Small intestine (tissue), 7 donors: ENCODE measurements at regions not wholly inside any gene's neighbourhood (a gene's known extent, or its start where the extent isn't known, plus 50 kb on each side); places are given as distances from the start of the nearest gene placed in this dataset.

Experiments used
- DNase-seq, 2 donors: peaks; one replicate each; pipeline versions ENCODE4 v3.0.0 to v3.0.0-alpha.2; 2013
- FAIRE-seq: peaks from 2 replicates; lab custom pipeline; 2012; peaks lifted over from hg19 to GRCh38; lab: Jason Lieb, UNC
- H3K27ac ChIP-seq, 3 donors: one replicate each; pipeline ENCODE4 v1.5.1; 2013; ENCODE audit warnings: low read length in 2 of 3, mild to moderate bottlenecking in 2 of 3, control low read depth in 1 of 3, inconsistent platforms in 1 of 3, low read depth in 1 of 3, moderate library complexity in 1 of 3
- H3K27me3 ChIP-seq, 3 donors: one replicate each; pipeline ENCODE4 v1.6.1; 2013; ENCODE audit warnings: low read length in 3 of 3, inconsistent platforms in 1 of 3; ENCODE audit not compliant: control insufficient read depth in 3 of 3, insufficient read depth in 3 of 3
- H3K36me3 ChIP-seq, 3 donors: one replicate each; pipeline ENCODE4 v1.6.1; 2013; ENCODE audit warnings: low read length in 3 of 3, inconsistent platforms in 1 of 3, low read depth in 1 of 3, mild to moderate bottlenecking in 1 of 3, moderate library complexity in 1 of 3; ENCODE audit not compliant: control insufficient read depth in 3 of 3, insufficient read depth in 2 of 3
- H3K4me1 ChIP-seq, 3 donors: one replicate each; pipeline ENCODE4 v1.6.1; 2013; ENCODE audit warnings: low read length in 2 of 3, inconsistent platforms in 1 of 3, low read depth in 1 of 3, mild to moderate bottlenecking in 1 of 3, moderate library complexity in 1 of 3; ENCODE audit not compliant: control insufficient read depth in 3 of 3, insufficient read depth in 2 of 3
- H3K4me3 ChIP-seq, 3 donors: one replicate each; pipeline ENCODE4 v1.5.1; 2013; ENCODE audit warnings: low read length in 3 of 3, control low read depth in 1 of 3, inconsistent platforms in 1 of 3, low read depth in 1 of 3, mild to moderate bottlenecking in 1 of 3, moderate library complexity in 1 of 3
- H3K9me3 ChIP-seq, 2 donors: one replicate each; pipeline ENCODE4 v1.6.1; 2013; ENCODE audit warnings: low read depth in 1 of 2, low read length in 1 of 2; ENCODE audit not compliant: control insufficient read depth in 2 of 2, insufficient read depth in 1 of 2
- WGBS, 3 donors: extraction: QIAGEN DNeasy Blood & Tissue Kit; methylation state at CpG; one replicate each; pipeline ENCODE4 v1.1.7; 2013; 5-methylcytosine and 5-hydroxymethylcytosine counted together
- donor health status: healthy with polysubstance abuse.
- donor health status: control.
- donor health status: control.
- donor health status: Bipolar disorder and iron deficiency.
- donor health status: healthy.

DNA sequence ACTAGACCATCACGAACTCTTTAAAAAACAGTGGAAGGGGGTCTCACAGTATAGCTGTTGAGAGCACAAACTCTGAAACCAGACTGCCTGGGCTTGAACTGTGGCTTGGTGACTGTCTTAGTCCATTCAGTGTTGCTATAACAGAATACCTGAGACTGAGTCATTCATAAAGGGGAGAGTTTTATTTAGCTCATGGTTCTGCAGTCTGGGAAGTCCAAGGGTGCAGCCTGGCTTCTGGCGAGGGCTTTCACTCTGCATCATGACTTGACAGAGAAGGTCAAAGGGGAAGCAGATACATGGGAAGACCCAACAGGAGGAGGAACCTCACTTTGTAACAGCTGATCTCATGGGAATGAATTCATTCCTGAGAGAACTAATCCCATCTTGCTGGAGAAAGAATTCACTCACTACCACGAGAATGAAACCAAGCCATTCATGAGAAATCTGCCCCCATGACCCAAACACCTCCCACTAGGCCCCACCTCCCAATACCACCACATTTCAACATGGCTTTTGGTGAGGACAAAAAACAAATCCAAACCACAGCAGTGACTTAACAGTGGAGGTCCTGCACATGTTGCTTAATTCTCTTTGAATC lies 116.7 kb upstream of the STOX2 start:
- no peak overlapping the region for H3K27ac ChIP-seq
- peaks cover 0 to 2% (median 0%) of the 10 kb centered on the region in 3 donors for H3K4me1 ChIP-seq
- H3K36me3 ChIP-seq = no peaks in the 10 kb centered on the region
- DNase-seq (no peak), FAIRE-seq (no peak)
- H3K27me3 ChIP-seq = peaks cover 0 to 4% (median 2%) of the 10 kb centered on the region in 3 donors
- H3K4me3 ChIP-seq = no peak overlapping the region
- peaks cover 0 to 19% of the 10 kb centered on the region in 2 donors for H3K9me3 ChIP-seq
- WGBS, 3 donors = 58 to 83% (median 69%) methylated on average over 3 of the region's 3 CpGs

GRCh38 chr4:183789657-183790056 lies 115.5 kb upstream of the STOX2 start:
- H3K4me1 ChIP-seq = no peaks in the 10 kb centered on the region
- peaks cover 0 to 20% of the 10 kb centered on the region in 2 donors for H3K9me3 ChIP-seq
- DNase-seq = no peak
- WGBS, 3 donors = 78 to 88% (median 85%) methylated on average over 3 of the region's 3 CpGs
- no peak overlapping the region for H3K27ac ChIP-seq
- H3K36me3 ChIP-seq = no peaks in the 10 kb centered on the region
- FAIRE-seq = no peak
- H3K4me3 ChIP-seq = no peak overlapping the region
- peaks cover 0 to 4% (median 2%) of the 10 kb centered on the region in 3 donors for H3K27me3 ChIP-seq

DNA sequence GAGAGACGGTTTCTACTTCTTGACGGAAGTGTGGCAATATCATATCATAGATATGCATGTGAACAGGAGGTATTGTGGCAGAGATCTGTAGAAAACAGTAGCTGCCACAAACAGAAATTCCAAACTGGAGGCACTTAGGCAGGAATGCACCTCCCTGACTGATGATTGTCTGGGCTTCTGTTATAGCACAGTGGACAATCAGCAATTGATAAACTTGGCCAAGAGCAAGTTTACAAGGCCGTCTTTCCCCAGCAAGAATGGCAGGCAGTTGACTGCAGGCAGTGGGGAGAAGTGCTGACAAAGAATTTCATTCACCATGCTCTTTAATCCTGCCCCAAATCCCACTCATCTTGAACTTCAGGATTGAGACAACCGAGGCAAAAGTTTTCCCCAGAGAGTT lies 114.4 kb upstream of the STOX2 start:
- H3K27ac ChIP-seq = no peak overlapping the region
- H3K4me3 ChIP-seq = no peak overlapping the region
- peaks cover 0 to 6% (median 4%) of the 10 kb centered on the region in 3 donors for H3K27me3 ChIP-seq
- H3K9me3 ChIP-seq = peaks cover 0 to 23% of the 10 kb centered on the region in 2 donors
- DNase-seq (no peak), FAIRE-seq (no peak)
- H3K36me3 ChIP-seq = no peaks in the 10 kb centered on the region
- no peaks in the 10 kb centered on the region for H3K4me1 ChIP-seq
- WGBS, 3 donors = 81 to 85% (median 84%) methylated on average over 4 of the region's 4 CpGs

GRCh38 chr4:183797011-183797444 lies 108.1 kb upstream of the STOX2 start:
- FAIRE-seq (no peak), DNase-seq (peak in 1 of 2 donors; percentile 32)
- peaks cover 0 to 11% of the 10 kb centered on the region in 2 donors for H3K9me3 ChIP-seq
- 0 to 3% (median 1%) methylated on average over 21 to 39 of the region's 39 CpGs for WGBS, 3 donors
- no peaks in the 10 kb centered on the region for H3K36me3 ChIP-seq
- H3K4me1 ChIP-seq = peaks cover 0 to 3% (median 3%) of the 10 kb centered on the region in 3 donors
- peak overlapping the region in 2 of 3 donors; percentile 27 to 49 for H3K4me3 ChIP-seq
- peak overlapping the region in 1 of 3 donors; percentile 35 for H3K27ac ChIP-seq
- peaks cover 10 to 50% (median 14%) of the 10 kb centered on the region in 3 donors for H3K27me3 ChIP-seq

DNA sequence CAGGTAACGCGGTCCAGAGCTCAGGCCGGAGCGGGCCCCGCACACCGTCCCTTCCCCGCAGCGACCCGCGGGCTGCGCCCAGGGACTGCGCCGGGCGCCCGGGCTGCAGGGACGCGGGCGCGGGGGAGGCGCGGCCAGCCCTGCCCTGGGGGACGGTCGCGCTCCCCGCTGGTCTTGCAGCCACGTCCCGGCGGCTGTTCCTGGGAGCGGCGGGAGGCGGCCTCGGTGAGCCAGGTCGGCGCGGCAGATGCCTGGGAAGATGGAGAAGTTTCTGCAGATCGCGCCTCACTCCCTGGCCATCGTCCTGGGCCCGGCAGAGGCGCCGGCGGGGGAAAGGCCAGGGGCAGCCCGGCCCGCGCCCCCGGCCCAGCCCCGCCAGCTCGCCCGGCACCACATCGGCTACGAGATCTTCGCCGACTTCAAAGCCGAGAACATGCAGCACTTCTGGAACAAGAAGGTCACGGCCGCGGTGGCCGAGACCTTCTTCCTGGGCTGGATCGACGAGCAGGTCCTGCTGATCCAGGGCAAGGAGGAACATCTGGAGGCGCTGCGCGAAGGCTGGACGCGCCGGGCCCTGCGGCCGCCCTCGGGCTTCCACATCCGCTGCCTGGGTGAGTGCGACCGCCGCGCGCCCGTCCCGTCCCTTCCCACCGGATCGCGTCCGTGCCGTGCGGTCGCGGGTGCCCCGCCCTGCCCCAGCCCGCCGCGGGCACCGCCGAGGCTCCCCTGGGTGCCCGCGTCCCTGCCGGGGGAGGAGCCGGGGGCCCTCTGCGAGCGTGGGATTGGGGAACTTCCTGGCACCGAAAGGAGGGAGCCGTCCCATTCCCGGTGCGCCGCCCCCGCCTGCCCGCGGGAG lies 107.4 kb upstream of the STOX2 start:
- DNase-seq (peak; percentile 8 to 51), FAIRE-seq (no peak)
- H3K9me3 ChIP-seq = peaks cover 0 to 11% of the 10 kb centered on the region in 2 donors
- peak overlapping the region; percentile 22 to 50 (median 49) for H3K4me3 ChIP-seq
- H3K4me1 ChIP-seq = peaks cover 0 to 3% (median 3%) of the 10 kb centered on the region in 3 donors
- H3K27me3 ChIP-seq = peaks cover 10 to 50% (median 14%) of the 10 kb centered on the region in 3 donors
- no peaks in the 10 kb centered on the region for H3K36me3 ChIP-seq
- H3K27ac ChIP-seq = peak overlapping the region in 1 of 3 donors; percentile 35
- WGBS, 3 donors = 1% methylated on average over 51 to 105 of the region's 105 CpGs

- FAIRE-seq = no peak
- Histone ChIP-seq H3K36me3 (no peaks in the 10 kb centered on the region), H3K9me3 (peaks cover 0 to 3% of the 10 kb centered on the region in 2 donors), H3K4me1 (peaks cover 0 to 3% (median 3%) of the 10 kb centered on the region in 3 donors), H3K4me3 (peak overlapping the region; percentile 18 to 50 (median 49)), H3K27ac (peak overlapping the region in 1 of 3 donors; percentile 12), H3K27me3 (peaks cover 9 to 50% (median 14%) of the 10 kb centered on the region in 3 donors)
- peak; percentile 7 to 15 for DNase-seq
- WGBS, 3 donors = 1 to 3% (median 2%) methylated on average over 49 to 65 of the region's 65 CpGs
Observed at GRCh38 chr4:183798301-183799253, 106.5 kb upstream of the STOX2 start.

GRCh38 chr4:183801457-183802165 lies 103.5 kb upstream of the STOX2 start:
- Histone ChIP-seq H3K36me3 (no peaks in the 10 kb centered on the region), H3K9me3 (no peaks in the 10 kb centered on the region), H3K27me3 (peaks cover 5 to 43% (median 14%) of the 10 kb centered on the region in 3 donors), H3K4me1 (peaks cover 0 to 3% (median 3%) of the 10 kb centered on the region in 3 donors), H3K4me3 (no peak overlapping the region), H3K27ac (no peak overlapping the region)
- 75 to 85% (median 80%) methylated on average over 8 of the region's 8 CpGs for WGBS, 3 donors
- DNase-seq (no peak), FAIRE-seq (no peak)
